ENCODE measurements at regions not wholly inside any gene's neighbourhood (a gene's known extent, or its start where the extent isn't known, plus 50 kb on each side); places are given as distances from the start of the nearest gene placed in this dataset.

- H3K4me1 ChIP-seq (ENCODE audit: insufficient read depth): no peaks in the 10 kb centered on the region
- WGBS: 63% methylated on average over 3 of the region's 3 CpGs
- no peak overlapping the region for H3K4me3 ChIP-seq (ENCODE audit: low read depth, low read length)
- DNase-seq (ENCODE audit: extremely low spot score): no peak
- H3K36me3 ChIP-seq (ENCODE audit: insufficient read depth): no peaks in the 10 kb centered on the region
- no peak overlapping the region for H3K27ac ChIP-seq (ENCODE audit: low read depth)
These were observed 137.7 kb upstream of the NAV2 start for GRCh38 chr11:19574916-19575315.

- Histone ChIP-seq H3K36me3 (ENCODE audit: insufficient read depth) (no peaks in the 10 kb centered on the region), H3K4me1 (ENCODE audit: insufficient read depth) (no peaks in the 10 kb centered on the region), H3K27ac (ENCODE audit: low read depth) (no peak overlapping the region), H3K4me3 (ENCODE audit: low read depth, low read length) (no peak overlapping the region)
- no peak for DNase-seq (ENCODE audit: extremely low spot score)
- 74% methylated on average over 1 of the region's 1 CpG for WGBS
These were observed 139.0 kb upstream of the NAV2 start for GRCh38 chr11:19573666-19574065.

GRCh38 chr11:19571906-19572305, 140.7 kb upstream of the NAV2 start:
- DNase-seq (ENCODE audit: extremely low spot score): no peak
- no peaks in the 10 kb centered on the region for H3K4me1 ChIP-seq (ENCODE audit: insufficient read depth)
- WGBS: 96% methylated on average over 4 of the region's 4 CpGs
- H3K36me3 ChIP-seq (ENCODE audit: insufficient read depth): no peaks in the 10 kb centered on the region
- H3K27ac ChIP-seq (ENCODE audit: low read depth): no peak overlapping the region
- no peak overlapping the region for H3K4me3 ChIP-seq (ENCODE audit: low read depth, low read length)

GRCh38 chr11:19570889-19571288, 141.7 kb upstream of the NAV2 start:
- Histone ChIP-seq H3K36me3 (ENCODE audit: insufficient read depth) (no peaks in the 10 kb centered on the region), H3K4me3 (ENCODE audit: low read depth, low read length) (no peak overlapping the region), H3K27ac (ENCODE audit: low read depth) (no peak overlapping the region), H3K4me1 (ENCODE audit: insufficient read depth) (no peaks in the 10 kb centered on the region)
- no peak for DNase-seq (ENCODE audit: extremely low spot score)
- 94% methylated on average over 1 of the region's 1 CpG for WGBS

- H3K27ac ChIP-seq (ENCODE audit: low read depth): no peak overlapping the region
- no peak for DNase-seq (ENCODE audit: extremely low spot score)
- no peaks in the 10 kb centered on the region for H3K4me1 ChIP-seq (ENCODE audit: insufficient read depth)
- H3K36me3 ChIP-seq (ENCODE audit: insufficient read depth): no peaks in the 10 kb centered on the region
- no peak overlapping the region for H3K4me3 ChIP-seq (ENCODE audit: low read depth, low read length)
- 93% methylated on average over 3 of the region's 3 CpGs for WGBS
These were observed 144.6 kb upstream of the NAV2 start for GRCh38 chr11:19567996-19568395.

- no peak overlapping the region for H3K27ac ChIP-seq (ENCODE audit: low read depth)
- DNase-seq (ENCODE audit: extremely low spot score): no peak
- no peak overlapping the region for H3K4me3 ChIP-seq (ENCODE audit: low read depth, low read length)
- H3K36me3 ChIP-seq (ENCODE audit: insufficient read depth): no peaks in the 10 kb centered on the region
- WGBS: 59% methylated on average over 5 of the region's 5 CpGs
- H3K4me1 ChIP-seq (ENCODE audit: insufficient read depth): no peaks in the 10 kb centered on the region
These were observed 145.9 kb upstream of the NAV2 start for GRCh38 chr11:19566583-19567379.

- no peaks in the 10 kb centered on the region for H3K4me1 ChIP-seq (ENCODE audit: insufficient read depth)
- no peak overlapping the region for H3K27ac ChIP-seq (ENCODE audit: low read depth)
- no peak for DNase-seq (ENCODE audit: extremely low spot score)
- no peaks in the 10 kb centered on the region for H3K36me3 ChIP-seq (ENCODE audit: insufficient read depth)
- 96% methylated on average over 7 of the region's 7 CpGs for WGBS
- no peak overlapping the region for H3K4me3 ChIP-seq (ENCODE audit: low read depth, low read length)
These were observed 147.0 kb upstream of the NAV2 start for GRCh38 chr11:19565639-19566038.

- DNase-seq (ENCODE audit: extremely low spot score): no peak
- H3K4me1 ChIP-seq (ENCODE audit: insufficient read depth): no peaks in the 10 kb centered on the region
- H3K27ac ChIP-seq (ENCODE audit: low read depth): no peak overlapping the region
- H3K36me3 ChIP-seq (ENCODE audit: insufficient read depth): no peaks in the 10 kb centered on the region
- 96% methylated on average over 4 of the region's 4 CpGs for WGBS
- no peak overlapping the region for H3K4me3 ChIP-seq (ENCODE audit: low read depth, low read length)
These were observed 150.5 kb upstream of the NAV2 start for GRCh38 chr11:19562156-19562555.

- no peak for DNase-seq (ENCODE audit: extremely low spot score)
- Histone ChIP-seq H3K4me3 (ENCODE audit: low read depth, low read length) (no peak overlapping the region), H3K27ac (ENCODE audit: low read depth) (no peak overlapping the region), H3K4me1 (ENCODE audit: insufficient read depth) (no peaks in the 10 kb centered on the region), H3K36me3 (ENCODE audit: insufficient read depth) (no peaks in the 10 kb centered on the region)
- 86% methylated on average over 8 of the region's 8 CpGs for WGBS
These were observed 151.6 kb upstream of the NAV2 start for GRCh38 chr11:19561011-19561410.

- H3K27ac ChIP-seq (ENCODE audit: low read depth): no peak overlapping the region
- no peaks in the 10 kb centered on the region for H3K36me3 ChIP-seq (ENCODE audit: insufficient read depth)
- no peak for DNase-seq (ENCODE audit: extremely low spot score)
- no peak overlapping the region for H3K4me3 ChIP-seq (ENCODE audit: low read depth, low read length)
- 83% methylated on average over 5 of the region's 5 CpGs for WGBS
- H3K4me1 ChIP-seq (ENCODE audit: insufficient read depth): no peaks in the 10 kb centered on the region
These were observed 152.5 kb upstream of the NAV2 start for GRCh38 chr11:19560156-19560555.

GRCh38 chr11:19559746-19560145, 152.9 kb upstream of the NAV2 start:
- H3K4me1 ChIP-seq (ENCODE audit: insufficient read depth): no peaks in the 10 kb centered on the region
- DNase-seq (ENCODE audit: extremely low spot score): no peak
- no peak overlapping the region for H3K27ac ChIP-seq (ENCODE audit: low read depth)
- no peak overlapping the region for H3K4me3 ChIP-seq (ENCODE audit: low read depth, low read length)
- H3K36me3 ChIP-seq (ENCODE audit: insufficient read depth): no peaks in the 10 kb centered on the region
- 80% methylated on average over 6 of the region's 6 CpGs for WGBS

- DNase-seq (ENCODE audit: extremely low spot score): no peak
- Histone ChIP-seq H3K27ac (ENCODE audit: low read depth) (no peak overlapping the region), H3K36me3 (ENCODE audit: insufficient read depth) (no peaks in the 10 kb centered on the region), H3K4me3 (ENCODE audit: low read depth, low read length) (no peak overlapping the region), H3K4me1 (ENCODE audit: insufficient read depth) (no peaks in the 10 kb centered on the region)
- WGBS: 87% methylated on average over 12 of the region's 12 CpGs
These were observed 154.2 kb upstream of the NAV2 start for GRCh38 chr11:19558189-19558986.

- H3K4me1 ChIP-seq (ENCODE audit: insufficient read depth): no peaks in the 10 kb centered on the region
- no peak for DNase-seq (ENCODE audit: extremely low spot score)
- H3K27ac ChIP-seq (ENCODE audit: low read depth): no peak overlapping the region
- no peaks in the 10 kb centered on the region for H3K36me3 ChIP-seq (ENCODE audit: insufficient read depth)
- WGBS: 6% methylated on average over 7 of the region's 7 CpGs
- no peak overlapping the region for H3K4me3 ChIP-seq (ENCODE audit: low read depth, low read length)
These were observed 154.9 kb upstream of the NAV2 start for GRCh38 chr11:19557720-19558140.

GRCh38 chr11:19557185-19557584, 155.5 kb upstream of the NAV2 start:
- no peak overlapping the region for H3K27ac ChIP-seq (ENCODE audit: low read depth)
- H3K4me1 ChIP-seq (ENCODE audit: insufficient read depth): no peaks in the 10 kb centered on the region
- 72% methylated on average over 6 of the region's 6 CpGs for WGBS
- DNase-seq (ENCODE audit: extremely low spot score): no peak
- H3K36me3 ChIP-seq (ENCODE audit: insufficient read depth): no peaks in the 10 kb centered on the region
- no peak overlapping the region for H3K4me3 ChIP-seq (ENCODE audit: low read depth, low read length)

Measured in urinary bladder (tissue), 3 donors.